Hematopoietic multipotent progenitor cell treated with erythropoietin and hydrocortisone succinate and interleukin-3 and kit ligand, for 4 days (in vitro differentiated cells): ENCODE measurements at regions not wholly inside any gene's neighbourhood (a gene's known extent, or its start where the extent isn't known, plus 50 kb on each side); places are given as distances from the start of the nearest gene placed in this dataset.

ENCODE experiments used
- DNase-seq: peaks from one replicate; pipeline ENCODE4 v3.0.0-alpha.2; 2015

- DNase-seq = no peak
Measured at GRCh38 chr18:68520406-68521075, 194.4 kb downstream of the TMX3 start.

GRCh38 chr18:68519336-68519735 is 195.6 kb downstream of the TMX3 start:
- no peak for DNase-seq

DNA sequence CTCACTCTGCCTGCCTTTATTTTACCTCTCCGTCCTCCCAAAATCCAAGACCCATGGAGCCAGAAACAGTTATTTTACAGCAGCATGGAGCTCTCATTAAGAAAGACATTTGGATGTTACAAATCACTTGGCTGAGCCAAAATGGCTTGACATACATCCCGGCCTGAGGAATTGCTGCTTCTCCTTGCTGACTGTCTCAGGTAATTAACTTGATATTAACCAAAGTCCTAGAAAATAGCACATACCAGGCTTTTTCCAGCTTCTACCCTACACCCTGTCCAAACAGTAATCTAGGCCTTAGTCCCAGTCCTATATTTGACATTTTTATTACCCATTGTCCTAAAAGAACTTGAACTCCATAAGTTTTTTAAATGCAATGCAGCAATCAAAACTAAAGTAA is 205.0 kb downstream of the TMX3 start:
- DNase-seq = no peak

DNA sequence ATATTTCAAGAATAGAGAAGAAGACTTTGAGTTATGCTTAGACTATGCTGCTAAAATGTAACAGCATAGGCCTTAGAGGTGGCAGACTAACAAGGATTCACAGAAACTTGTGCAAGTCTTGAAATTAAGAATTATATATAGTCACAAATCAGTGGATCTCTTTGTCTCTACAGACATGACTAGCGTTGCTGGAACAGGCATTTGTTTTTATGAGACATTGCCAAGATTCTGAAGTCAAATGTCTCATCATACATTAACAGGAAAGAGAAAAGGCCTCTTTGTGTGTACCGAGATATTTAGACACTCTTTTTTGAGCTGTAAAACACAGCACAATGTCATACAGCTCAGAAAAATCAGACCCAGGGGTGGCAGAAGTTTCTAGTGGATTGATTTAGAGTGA is 207.1 kb downstream of the TMX3 start:
- no peak for DNase-seq

GRCh38 chr18:68505178-68505574 is 209.7 kb downstream of the TMX3 start:
- DNase-seq = no peak

DNA sequence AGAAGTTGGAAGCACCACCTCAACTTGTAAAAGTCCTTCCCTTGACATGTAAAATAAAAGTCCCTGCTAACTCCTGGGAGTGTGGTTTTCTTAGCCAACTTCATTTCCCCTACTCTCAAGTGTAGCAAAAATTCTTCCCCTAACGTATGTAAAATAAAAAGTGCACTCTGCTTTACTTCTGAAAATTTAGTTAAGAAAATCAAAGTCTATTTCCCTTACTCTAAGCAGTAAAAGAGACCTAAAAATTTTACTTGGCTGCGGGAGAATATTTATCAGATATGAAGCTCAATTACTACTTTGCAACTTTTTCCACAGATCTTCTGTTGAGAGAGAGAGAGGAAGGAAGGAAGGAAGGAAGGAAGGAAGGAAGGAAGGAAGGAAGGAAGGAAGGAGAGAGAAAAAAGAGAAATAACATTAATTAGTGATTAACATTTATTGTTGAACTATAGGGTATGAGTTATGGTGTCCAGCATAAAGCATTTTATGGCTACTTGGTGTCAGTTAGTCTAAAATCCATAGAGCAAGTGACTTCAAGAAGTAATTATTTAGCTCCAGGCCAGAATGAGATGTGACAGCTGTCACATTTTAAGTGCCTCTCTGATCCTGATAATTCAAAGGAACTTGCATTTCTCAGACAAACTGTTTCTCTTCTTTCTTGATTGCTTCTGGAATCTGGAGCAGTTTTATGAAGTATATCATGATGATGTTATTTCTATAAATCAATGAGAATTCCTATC is 210.3 kb downstream of the TMX3 start:
- DNase-seq = no peak

- DNase-seq = no peak
Measured at GRCh38 chr18:68500556-68500955, 214.4 kb downstream of the TMX3 start.

DNA sequence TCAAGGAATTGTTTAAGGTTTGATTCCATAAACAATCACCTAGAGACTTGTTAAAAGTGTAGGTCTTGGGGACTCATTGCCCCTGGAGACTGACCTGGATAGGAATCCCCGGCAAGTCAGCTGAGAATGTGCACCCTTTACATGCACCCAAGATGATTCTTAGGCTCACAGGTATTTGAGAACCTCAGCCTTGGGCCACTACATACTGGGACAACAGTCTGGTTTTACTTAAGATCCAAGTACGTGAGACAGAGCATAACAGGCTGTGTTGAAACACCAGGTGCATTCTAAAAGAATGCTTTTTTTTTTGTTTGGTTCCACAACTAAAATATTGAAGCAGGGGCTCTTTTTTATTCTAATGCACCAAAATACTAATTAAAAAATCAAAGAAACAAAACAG is 215.8 kb downstream of the TMX3 start:
- no peak for DNase-seq

- no peak for DNase-seq
Measured at GRCh38 chr18:68498636-68499035, 216.3 kb downstream of the TMX3 start.

DNA sequence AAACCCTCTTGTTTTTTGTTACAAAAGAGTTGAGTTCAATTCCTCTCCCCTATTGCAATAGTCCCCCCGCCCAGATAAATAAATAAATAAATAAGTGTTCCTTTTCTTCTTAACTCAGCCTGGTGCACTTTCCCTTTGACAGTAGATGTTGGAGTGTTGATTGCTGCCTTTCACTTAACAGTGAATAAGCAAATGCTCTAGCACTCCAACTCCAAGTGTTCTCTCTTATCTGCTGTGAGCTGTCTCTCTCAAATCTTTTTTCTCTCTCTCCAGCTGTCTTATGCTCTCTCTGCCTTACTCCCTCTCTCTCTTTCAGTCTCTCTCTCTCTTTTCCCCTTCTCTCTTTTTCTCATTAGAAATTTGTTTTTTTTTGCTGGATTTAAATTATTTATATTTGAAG is 216.7 kb downstream of the TMX3 start:
- DNase-seq = no peak

- no peak for DNase-seq
Measured at GRCh38 chr18:68494802-68495581, 219.9 kb downstream of the TMX3 start.

GRCh38 chr18:68489013-68489792 is 225.7 kb downstream of the TMX3 start:
- DNase-seq = no peak

GRCh38 chr18:68484241-68484640 is 230.7 kb downstream of the TMX3 start:
- no peak for DNase-seq

- no peak for DNase-seq
Measured at GRCh38 chr18:68482815-68483214, 232.1 kb downstream of the TMX3 start.

GRCh38 chr18:68480196-68480595 is 234.7 kb downstream of the TMX3 start:
- DNase-seq = no peak

DNA sequence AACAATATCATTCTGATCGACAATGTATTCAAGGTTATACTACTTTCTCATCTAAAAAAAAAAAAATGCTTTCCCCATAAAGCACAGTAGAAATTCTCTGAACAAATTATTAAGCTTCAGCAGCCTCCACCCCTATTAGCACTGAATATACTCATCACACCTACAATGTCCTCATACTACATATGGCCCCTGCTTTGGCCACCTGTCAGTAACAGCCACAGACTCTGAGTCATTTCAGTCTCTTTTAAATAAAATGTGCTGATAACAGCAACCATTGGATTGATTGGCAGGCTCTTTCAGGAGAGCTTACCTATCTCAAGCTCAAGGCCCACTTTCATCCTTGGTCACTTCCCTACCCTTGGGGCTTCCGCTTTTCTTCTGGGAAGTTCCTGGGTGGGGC is 236.7 kb downstream of the TMX3 start:
- DNase-seq = no peak

GRCh38 chr18:68475883-68476282 is 239.0 kb downstream of the TMX3 start:
- DNase-seq = no peak

DNA sequence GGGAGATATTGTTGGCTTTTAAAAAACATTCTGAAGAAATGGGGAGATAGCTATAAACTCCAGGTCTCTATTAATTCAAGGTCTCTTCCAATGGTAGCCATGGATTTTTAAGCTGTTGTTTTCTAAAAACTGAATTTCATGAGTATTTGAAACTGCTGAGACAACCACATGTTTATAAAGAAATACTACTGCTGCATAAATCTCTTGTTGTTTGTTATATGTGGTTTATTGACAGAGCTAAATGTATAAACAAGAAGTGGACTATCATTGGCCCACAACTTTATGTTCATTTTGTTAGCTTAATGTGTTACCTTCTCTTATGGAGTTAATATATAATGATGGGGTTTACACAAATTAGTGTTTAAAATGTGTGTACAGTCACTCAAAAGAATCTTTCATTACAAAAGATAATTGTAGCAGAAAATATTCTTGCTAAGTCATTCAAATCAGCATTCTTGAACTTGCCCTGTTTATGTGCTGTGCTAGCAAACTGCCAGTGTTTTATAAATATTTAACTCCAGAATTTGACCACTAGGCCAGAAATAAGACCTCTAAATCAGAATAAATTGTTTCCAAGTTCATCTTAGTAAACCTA is 242.1 kb downstream of the TMX3 start:
- no peak for DNase-seq

DNA sequence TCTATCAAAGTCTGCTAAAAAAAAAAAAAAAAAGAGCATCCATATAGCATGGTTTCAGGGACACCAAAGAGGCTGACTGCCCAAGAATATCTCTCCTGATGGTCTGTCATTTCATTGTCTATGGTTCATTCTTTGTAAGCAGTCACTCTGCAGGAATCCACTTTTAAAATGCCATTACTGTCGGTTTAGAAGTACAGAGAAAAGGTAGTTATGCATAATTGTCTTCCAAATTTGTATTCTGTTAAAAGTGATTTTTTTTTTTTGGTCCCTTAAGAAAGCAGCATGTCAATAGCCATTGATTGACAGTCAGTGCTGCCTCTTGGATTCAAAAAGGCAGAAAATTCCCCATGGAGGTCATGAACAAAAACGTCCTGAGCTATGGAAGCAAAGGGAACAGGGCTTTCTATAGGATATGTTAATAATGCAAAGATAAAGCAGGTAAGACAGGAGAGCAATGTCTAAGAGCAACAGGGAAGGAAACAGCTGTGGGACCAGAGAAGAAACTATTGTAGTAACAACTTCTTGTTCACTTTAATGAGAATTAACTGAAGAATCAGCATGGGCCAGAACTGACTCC is 245.8 kb downstream of the TMX3 start:
- no peak for DNase-seq

- DNase-seq = no peak
Measured at GRCh38 chr18:68467957-68468356, 247.0 kb downstream of the TMX3 start.

DNA sequence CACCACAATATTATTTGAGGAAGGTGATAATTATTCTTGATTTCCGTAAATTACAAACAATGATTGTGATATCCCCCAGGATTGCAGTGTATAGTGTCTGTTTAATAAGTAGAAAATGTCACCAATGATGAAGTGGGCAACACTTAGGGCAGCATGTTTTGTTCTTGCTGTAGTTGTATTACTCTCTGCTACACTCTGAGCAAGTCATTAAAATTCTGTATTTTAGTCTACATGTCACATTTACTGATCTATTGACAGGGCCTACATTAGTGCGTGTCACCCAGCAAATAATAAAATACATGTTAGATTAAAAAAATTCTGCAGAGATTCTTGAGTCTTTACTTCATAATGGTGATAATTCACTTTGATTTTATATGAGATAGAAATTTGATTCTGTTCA is 247.6 kb downstream of the TMX3 start:
- no peak for DNase-seq

- DNase-seq = no peak
Measured at GRCh38 chr18:68466672-68467071, 248.2 kb downstream of the TMX3 start.
